NCI-H2081 treated with DMSO at 0.1 percent for 48 hours (cell line): ENCODE measurements at regions not wholly inside any gene's neighbourhood (a gene's known extent, or its start where the extent isn't known, plus 50 kb on each side); places are given as distances from the start of the nearest gene placed in this dataset.

Experiments used
- DNase-seq: peaks from one replicate; lab custom pipeline; 2025; lab: John Stamatoyannopoulos, UW

GRCh38 chr4:32249040-32249439, 1528.9 kb downstream of the PCDH7 start:
- DNase-seq, result no peak

- no peak for DNase-seq
Measured at GRCh38 chr4:32251126-32251525, 1531.0 kb downstream of the PCDH7 start.

GRCh38 chr4:32251926-32252325, 1531.8 kb downstream of the PCDH7 start:
- DNase-seq, result no peak

GRCh38 chr4:32254216-32254615, 1534.0 kb downstream of the PCDH7 start:
- DNase-seq, result no peak

GRCh38 chr4:32258986-32259385, 1538.8 kb downstream of the PCDH7 start:
- DNase-seq, result no peak

- DNase-seq, result no peak
Measured at GRCh38 chr4:32261196-32261595, 1541.0 kb downstream of the PCDH7 start.

GRCh38 chr4:32268863-32269262, 1548.7 kb downstream of the PCDH7 start:
- DNase-seq, result no peak

- DNase-seq, result no peak
Measured at GRCh38 chr4:32290102-32290501, 1569.9 kb downstream of the PCDH7 start.

GRCh38 chr4:32318926-32319325, 1598.8 kb downstream of the PCDH7 start:
- no peak for DNase-seq

GRCh38 chr4:32321421-32321820, 1601.3 kb downstream of the PCDH7 start:
- DNase-seq, result no peak

GRCh38 chr4:32334759-32335158, 1614.6 kb downstream of the PCDH7 start:
- no peak for DNase-seq

GRCh38 chr4:32337403-32337802, 1617.2 kb downstream of the PCDH7 start:
- DNase-seq, result no peak

GRCh38 chr4:32340591-32340990, 1620.4 kb downstream of the PCDH7 start:
- DNase-seq, result no peak

GRCh38 chr4:32341342-32341741, 1621.2 kb downstream of the PCDH7 start:
- no peak for DNase-seq

- no peak for DNase-seq
Measured at GRCh38 chr4:32342054-32342453, 1621.9 kb downstream of the PCDH7 start.

- no peak for DNase-seq
Measured at GRCh38 chr4:32349026-32349425, 1628.9 kb downstream of the PCDH7 start.

- no peak for DNase-seq
Measured at GRCh38 chr4:32374206-32374605, 1654.0 kb downstream of the PCDH7 start.

- DNase-seq, result no peak
Measured at GRCh38 chr4:32393806-32394205, 1673.6 kb downstream of the PCDH7 start.

- no peak for DNase-seq
Measured at GRCh38 chr4:32394255-32394654, 1674.1 kb downstream of the PCDH7 start.

- no peak for DNase-seq
Measured at GRCh38 chr4:32396507-32397070, 1676.4 kb downstream of the PCDH7 start.

GRCh38 chr4:32400870-32401269, 1680.7 kb downstream of the PCDH7 start:
- DNase-seq, result no peak

- DNase-seq, result no peak
Measured at GRCh38 chr4:32417113-32417704, 1697.0 kb downstream of the PCDH7 start.

- no peak for DNase-seq
Measured at GRCh38 chr4:32423267-32423666, 1703.1 kb downstream of the PCDH7 start.

GRCh38 chr4:32425243-32425642, 1705.1 kb downstream of the PCDH7 start:
- DNase-seq, result no peak
